ENCODE measurements at regions not wholly inside any gene's neighbourhood (a gene's known extent, or its start where the extent isn't known, plus 50 kb on each side); places are given as distances from the start of the nearest gene placed in this dataset.

- DNase-seq: peak; percentile 63
Measured at GRCh38 chr18:24987303-24988252, 364.4 kb downstream of the ZNF521 start.

- DNase-seq: no peak
Measured at GRCh38 chr18:24988253-24988840, 363.6 kb downstream of the ZNF521 start.

GRCh38 chr18:24989760-24990593 is 362.0 kb downstream of the ZNF521 start:
- no peak for DNase-seq

DNA sequence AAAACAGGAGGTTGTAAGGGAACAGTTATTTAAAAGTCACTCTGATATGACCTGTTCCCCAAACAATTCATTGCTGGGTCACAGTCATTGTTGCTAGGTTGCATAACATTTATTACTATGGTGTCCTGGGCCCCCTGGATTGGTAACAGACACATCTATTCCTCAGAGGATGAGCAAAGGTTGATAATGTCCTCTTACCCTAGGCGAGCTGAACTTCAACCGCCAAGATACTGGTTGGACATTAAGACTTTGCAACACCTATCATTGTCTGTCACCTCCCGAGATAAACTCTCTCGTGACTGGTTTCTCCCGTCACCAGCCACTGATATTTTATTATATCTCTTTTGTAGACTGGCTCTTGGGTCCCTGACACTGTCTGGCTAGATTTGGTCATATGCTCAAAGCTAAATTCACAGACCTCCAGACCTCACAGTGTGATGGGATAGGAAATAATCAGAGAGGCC is 361.3 kb downstream of the ZNF521 start:
- DNase-seq: no peak

- DNase-seq: no peak
Measured at GRCh38 chr18:24991141-24992060, 360.6 kb downstream of the ZNF521 start.

GRCh38 chr18:24992491-24992890 is 359.5 kb downstream of the ZNF521 start:
- no peak for DNase-seq

GRCh38 chr18:24993628-24994027 is 358.3 kb downstream of the ZNF521 start:
- DNase-seq: no peak

DNA sequence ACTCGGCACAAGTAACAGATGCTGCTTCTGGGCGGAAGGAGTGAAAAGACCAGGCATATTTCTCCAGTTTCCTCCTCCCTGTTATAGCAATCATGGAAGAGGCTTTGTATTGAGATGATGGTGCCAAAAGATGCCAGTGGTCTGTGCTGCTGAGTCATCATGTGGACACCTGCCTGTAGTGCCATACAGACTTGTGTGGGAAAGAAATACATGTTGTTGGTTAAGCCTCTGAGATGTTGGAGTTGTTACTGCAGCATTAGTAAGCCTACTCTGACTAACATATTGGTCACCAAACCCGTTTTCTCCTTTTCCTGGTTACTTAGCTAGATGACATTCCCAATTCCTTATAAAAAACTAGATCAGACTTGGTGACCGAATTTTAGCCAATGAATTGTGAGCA is 356.9 kb downstream of the ZNF521 start:
- DNase-seq: no peak

- DNase-seq: no peak
Measured at GRCh38 chr18:24995755-24996154, 356.2 kb downstream of the ZNF521 start.

DNA sequence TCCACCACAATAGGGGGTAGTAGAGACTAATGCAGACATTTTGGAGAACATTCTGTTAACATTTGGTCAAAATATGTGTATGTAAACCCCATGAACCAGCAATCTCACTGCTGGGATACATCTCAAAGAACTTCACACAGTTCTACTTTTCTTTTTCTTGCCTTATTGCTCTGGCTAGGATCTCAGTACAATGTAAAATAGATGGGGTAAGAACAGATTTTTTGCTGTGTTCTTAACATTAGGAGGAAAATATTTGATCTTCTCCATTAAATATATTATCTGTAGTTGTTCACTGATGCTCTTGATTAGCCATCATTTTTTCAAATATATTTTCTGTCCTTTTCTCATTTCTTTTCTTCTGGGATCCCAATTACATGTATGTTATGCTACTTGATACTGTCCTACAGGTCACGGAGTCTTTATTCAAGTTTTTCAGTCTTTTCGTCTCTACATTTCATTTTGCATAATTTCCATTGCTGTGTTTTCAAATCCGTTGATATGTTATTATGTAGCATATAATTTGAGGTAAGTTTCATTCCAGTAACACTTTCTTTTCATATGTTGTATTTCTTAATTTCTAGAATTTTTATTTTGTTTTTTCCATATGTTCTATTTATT is 352.2 kb downstream of the ZNF521 start:
- no peak for DNase-seq

- no peak for DNase-seq
Measured at GRCh38 chr18:25001803-25002202, 350.2 kb downstream of the ZNF521 start.

- no peak for DNase-seq
Measured at GRCh38 chr18:25005541-25006403, 346.2 kb downstream of the ZNF521 start.

DNA sequence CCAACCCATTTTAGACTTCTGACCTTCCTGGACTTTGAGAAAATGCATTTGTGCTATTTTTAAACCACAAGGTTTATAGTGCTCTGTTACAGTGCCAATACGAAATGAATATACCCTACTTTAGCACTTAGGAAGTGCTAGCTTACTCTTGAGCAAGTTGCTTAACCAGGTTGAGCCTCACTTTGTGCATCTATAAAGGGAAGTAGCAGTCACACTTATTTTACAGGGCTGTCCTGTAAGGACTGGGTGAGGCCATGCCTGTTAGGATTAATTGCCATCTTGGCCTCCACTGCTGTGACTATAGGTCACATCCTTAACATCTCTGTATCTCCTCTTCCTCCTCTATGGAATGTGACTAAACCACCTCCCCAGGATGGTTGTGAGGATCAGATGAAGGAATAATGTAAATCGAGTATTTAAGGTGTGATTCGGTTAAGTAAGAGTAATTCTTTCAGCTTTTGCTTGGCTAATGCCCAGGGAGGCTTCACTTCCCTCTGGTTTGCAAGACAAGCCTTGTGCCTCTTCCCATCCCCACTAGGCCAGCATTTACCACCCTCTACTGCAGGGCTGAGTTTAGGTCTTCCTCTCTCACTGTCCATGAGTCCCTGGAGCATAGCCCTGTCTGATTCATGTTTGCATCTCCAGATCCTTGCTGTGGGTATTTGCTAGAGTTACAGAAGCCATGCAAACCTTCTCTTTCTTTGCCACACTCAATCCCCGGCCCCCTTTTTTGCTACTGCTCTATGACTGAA is 341.2 kb downstream of the ZNF521 start:
- no peak for DNase-seq

Measured in renal pelvis (tissue), 1 donor.